GM18508 (cell line): ENCODE measurements at regions not wholly inside any gene's neighbourhood (a gene's known extent, or its start where the extent isn't known, plus 50 kb on each side); places are given as distances from the start of the nearest gene placed in this dataset.
A peak's percentile ranks its signal among the peaks of the same experiment; 100 is the strongest.

Experiments used
- ATAC-seq: cut with Tn5 transposase; IDR thresholded peaks from one replicate; pipeline ENCODE4 v1.9.1; 2021; ENCODE audit warnings: moderate number of reproducible peaks; ENCODE audit not compliant: insufficient read depth, unreplicated experiment

DNA sequence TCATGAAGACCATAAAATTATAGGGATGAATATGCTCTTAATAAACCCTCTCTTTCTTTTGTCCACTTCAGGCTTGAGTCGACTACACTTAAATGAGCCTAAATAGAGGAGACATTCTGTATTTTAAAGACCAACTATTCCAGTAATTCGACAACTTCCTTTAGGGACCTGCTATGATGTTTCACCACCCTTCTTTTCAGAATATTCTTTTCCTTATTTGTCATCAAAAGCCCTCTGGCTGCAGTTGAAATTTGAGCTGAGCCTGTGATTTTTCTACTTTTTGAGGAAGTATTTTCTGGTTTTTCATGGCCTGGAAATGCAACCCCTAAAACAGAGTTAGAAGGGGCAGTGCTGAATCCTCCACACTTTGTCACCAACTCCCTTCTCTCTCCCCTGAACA lies 287.0 kb downstream of the EPHA4 start:
- no peak for ATAC-seq

GRCh38 chr2:221286406-221286805 lies 285.7 kb downstream of the EPHA4 start:
- ATAC-seq = no peak

DNA sequence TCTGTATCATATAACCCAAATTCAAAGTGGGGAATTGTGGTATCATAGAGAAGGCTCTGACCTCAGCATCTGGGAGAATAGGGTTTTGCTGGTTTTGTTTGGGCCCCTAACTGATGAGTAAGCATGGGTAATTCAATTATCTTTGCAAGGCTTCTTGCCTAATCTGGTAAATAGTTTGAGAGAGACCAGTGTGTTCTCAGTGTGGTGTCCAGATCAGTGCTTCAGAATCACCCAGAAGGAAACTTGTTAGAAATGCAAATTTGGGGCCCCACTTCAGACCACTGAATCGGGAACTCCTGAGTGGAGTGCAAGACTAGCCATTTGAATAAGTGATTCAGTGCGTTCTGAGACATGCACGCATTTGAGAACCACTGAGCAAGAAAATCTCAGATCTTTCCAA lies 282.7 kb downstream of the EPHA4 start:
- no peak for ATAC-seq

- ATAC-seq = no peak
Measured at GRCh38 chr2:221289846-221290245, 282.3 kb downstream of the EPHA4 start.

DNA sequence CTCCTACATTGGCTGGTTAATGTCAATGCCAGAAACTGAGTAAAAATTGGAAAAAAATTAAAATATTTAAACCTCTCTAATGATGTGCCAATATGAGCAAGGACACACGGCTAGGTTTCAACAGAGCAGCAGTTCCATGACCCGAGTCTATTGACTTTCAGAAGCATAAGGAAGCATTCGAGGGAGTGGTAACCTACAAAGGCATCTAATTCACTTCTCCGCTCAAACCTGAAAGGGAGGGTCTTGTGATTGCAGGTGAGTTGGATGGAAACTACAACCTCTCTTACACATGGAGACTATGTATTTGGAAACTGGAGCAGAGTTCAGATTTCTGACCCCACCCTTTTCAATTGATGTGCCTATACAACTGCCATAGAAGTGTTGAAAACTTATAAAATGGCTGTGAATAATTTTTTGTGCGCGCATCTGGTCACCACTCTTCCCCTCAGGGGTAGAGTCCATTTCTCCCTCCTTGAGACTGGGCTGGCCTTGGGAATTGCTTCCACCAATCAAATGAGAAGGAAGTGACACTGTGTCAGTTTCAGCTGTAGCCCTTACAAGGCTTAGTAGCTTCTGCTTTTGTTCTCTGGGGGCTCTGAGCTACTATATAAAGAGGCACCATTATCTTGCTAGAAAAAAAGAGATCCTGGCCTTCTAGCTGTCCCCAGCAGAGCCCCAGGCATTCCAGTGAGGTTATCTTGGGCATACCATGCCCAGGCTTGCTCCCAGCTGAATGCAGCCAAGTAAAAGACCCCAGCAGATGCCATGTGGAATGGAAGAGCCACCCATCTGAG lies 278.0 kb downstream of the EPHA4 start:
- no peak for ATAC-seq

DNA sequence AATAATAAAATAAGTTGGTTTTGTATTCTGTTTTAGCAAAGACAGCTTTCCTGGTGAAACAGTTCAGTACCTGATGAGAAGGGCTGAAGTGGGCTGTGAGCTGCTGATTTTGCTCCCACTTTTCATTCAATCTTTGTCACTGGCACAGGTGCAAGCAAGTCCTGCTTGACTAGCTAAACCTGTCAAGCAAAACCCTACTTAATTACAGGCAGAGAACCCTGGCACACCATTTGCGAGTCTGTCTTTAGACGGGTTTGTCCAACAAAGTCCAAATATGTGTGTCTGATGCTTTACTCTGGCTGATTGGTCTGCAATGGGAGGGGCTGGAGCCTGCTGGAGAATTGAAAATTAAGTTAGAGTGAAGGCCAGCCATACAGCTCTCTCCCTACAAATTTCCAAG lies 267.2 kb downstream of the EPHA4 start:
- ATAC-seq = no peak

DNA sequence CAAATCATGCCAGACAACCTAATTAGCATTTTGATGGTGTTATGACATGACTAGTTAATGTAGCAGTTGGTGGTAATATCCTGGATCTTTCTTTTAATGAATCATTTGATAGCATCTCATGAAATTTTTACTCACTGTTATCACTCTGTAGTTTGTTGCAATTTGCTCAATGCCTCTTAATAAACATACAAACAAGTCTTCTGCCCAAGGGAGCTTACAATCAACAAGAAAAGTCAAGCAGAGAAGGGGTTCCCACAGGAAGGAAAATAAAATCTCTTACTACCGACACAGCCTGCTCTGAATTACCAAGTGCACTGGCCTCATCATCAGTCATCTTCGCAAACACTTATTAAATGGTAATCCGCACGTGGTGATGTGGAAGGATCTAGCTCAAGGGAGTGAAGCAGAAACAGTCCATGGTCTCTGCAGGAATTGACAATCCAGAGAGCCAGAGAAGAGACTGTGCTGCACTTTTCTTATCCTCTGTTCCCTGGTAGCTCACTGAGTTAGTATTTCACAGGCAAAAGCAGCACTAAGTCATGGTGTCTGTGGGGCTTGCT lies 263.5 kb downstream of the EPHA4 start:
- ATAC-seq = no peak

DNA sequence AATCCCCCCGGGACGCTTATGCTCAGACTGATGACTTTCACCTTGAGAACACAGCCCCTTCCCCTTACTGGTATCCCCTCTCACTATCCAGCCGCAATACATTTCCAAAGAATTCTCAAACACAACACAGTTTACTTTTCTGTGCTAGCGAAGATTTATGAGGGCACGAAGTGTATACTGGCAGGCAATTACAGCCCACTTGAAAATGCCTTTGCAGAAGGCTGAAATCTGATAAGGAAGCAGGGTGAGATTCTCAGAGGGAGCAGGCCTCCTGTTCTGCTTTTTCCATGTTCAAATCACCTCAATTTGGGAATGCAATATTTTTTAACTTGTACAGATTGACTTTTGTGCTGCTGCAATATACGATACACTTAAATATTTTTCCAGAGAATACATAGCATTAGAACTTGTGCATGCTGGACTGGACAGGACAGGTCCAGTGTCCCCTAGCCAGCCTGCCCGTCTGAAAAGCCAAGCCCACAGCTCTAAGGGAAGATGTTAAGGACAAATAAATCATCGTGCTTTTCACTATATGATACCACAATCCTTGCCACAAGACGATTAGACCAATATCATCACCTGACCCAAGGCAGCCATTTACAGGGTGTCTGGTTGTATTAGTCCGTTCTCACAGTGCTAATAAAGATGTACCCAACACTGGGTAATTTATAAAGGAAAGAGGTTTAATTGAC lies 262.1 kb downstream of the EPHA4 start:
- ATAC-seq = no peak

DNA sequence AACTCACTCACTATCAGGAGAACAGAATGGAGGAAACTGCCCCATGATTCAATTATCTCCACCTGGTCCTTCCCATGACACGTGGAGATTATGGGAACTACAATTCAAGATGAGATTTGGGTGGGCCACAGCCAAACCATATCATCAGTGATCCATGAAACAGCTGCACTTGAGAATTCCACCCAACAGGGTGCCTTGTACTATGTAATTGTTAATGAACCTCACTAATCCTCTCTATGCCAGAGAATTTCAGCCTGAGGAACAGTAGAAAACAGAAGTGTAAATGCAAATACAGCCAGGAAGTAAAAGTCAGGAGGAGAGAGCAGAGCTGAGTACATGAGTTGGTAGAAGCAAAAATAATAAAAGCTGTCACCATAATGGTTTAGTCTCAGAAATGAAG lies 261.4 kb downstream of the EPHA4 start:
- ATAC-seq = no peak

DNA sequence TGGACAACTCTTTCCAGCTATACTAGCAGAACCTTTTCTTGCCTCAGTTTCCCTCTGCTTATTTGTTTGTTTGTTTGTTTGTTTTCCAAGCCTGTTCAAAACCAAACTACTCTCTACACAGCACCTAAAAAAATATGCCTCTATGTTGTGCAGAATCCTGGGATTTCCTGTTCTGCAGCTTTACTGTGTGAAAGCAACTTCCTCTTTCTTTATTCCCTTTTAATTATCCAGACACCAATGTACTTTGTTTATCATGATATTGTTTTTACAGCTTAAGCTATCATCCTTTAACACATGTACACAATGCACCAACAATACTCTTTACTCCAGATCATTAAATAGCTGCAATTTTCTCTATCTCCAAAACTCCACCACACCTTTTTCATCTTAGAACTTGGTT lies 259.5 kb downstream of the EPHA4 start:
- no peak for ATAC-seq

- no peak for ATAC-seq
Measured at GRCh38 chr2:221314786-221315185, 257.3 kb downstream of the EPHA4 start.

DNA sequence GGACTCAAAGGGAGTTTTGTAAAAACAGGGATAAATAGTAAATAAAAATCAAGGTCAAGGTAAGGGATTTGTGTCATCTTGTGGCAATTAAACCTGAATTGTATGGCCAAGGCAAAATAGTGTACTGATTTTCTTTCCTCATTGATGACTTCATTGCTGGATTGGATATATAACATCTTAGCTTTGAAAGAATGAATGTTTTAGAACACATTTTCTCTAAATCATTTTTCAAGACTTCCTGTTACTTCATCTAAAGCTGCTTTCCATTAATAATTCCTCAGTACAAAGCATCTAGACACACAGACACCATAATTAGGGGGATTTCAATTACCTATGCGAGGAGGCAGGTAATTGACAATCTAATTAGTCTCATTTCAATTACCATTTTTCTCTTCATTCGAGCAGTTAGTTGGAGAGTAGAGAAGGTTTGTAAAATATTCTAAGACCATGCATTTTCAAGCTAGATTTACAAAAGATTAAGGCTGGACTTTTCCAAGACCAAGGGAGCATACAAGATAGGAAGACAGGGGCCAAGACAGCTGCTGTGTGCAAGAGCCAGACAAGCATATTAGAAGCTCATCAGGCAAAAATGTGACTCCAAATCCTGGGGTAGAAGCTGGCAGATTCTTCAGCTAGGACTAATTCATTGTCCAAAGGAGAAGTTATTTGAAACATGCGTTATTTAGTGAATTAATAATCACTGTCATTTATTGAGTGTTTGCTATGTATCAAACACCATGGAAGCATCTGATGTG lies 253.6 kb downstream of the EPHA4 start:
- ATAC-seq = no peak

GRCh38 chr2:221322741-221323140 lies 249.4 kb downstream of the EPHA4 start:
- no peak for ATAC-seq

GRCh38 chr2:221323513-221323912 lies 248.6 kb downstream of the EPHA4 start:
- no peak for ATAC-seq

DNA sequence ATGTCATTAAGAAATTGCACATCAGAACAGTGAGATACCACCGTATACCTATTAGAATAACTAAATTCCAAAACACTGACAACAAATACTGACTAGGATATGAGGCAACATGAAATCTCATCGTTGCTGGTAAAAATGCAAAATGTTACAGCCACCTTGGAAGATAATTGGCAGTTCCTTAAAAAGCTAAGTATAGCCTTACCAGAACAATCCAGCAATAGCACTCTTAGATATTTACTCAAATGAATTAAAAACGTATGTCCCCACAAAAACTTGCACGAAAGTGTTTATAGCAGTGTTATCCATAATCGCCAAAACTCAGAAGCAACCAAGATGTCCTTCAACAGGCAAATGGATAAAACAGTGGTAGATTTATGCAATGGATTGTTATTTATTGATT lies 241.7 kb downstream of the EPHA4 start:
- no peak for ATAC-seq

- no peak for ATAC-seq
Measured at GRCh38 chr2:221334481-221335218, 237.5 kb downstream of the EPHA4 start.

DNA sequence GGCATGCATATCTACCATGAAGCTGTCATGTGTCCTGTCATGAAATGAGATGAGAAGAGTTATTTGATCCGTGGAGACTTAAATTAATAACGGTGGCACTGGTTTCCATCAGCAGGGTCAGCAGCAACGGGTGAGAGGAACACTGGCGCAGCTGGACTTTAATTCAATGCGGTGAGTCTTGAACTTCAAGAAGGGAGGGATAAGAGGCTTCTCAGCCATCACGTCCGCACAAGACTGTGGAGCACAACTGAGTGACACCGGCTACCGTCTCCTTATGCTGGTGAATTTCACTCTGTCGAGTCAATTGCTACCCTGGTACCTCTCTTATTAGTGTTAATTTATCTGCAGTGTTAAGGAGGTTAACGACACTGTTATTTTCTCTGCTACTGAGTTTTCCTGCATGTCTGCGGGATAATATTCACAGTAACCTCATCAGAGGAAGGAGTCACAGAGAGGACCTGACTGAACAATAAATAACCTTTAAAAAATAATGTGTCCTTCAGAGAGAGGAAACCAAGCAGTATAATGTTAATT lies 236.8 kb downstream of the EPHA4 start:
- no peak for ATAC-seq

DNA sequence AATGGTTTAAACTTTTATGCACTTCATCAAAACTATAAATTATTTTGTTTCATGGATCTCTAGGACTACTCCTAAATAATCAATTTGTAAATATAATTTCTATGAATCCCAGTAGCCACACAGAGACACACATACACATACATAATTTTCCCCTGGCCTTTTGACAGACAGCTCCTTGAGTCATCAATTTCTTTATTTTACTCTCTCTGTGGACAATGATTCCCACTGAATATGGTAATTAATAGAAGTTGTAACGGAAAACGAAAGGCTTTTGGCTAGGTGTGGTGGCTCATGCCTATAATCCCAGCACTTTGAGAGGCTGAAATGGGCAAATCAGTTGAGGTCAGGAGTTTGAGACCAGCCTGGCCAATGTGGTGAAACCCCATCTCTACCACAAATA lies 235.1 kb downstream of the EPHA4 start:
- no peak for ATAC-seq

DNA sequence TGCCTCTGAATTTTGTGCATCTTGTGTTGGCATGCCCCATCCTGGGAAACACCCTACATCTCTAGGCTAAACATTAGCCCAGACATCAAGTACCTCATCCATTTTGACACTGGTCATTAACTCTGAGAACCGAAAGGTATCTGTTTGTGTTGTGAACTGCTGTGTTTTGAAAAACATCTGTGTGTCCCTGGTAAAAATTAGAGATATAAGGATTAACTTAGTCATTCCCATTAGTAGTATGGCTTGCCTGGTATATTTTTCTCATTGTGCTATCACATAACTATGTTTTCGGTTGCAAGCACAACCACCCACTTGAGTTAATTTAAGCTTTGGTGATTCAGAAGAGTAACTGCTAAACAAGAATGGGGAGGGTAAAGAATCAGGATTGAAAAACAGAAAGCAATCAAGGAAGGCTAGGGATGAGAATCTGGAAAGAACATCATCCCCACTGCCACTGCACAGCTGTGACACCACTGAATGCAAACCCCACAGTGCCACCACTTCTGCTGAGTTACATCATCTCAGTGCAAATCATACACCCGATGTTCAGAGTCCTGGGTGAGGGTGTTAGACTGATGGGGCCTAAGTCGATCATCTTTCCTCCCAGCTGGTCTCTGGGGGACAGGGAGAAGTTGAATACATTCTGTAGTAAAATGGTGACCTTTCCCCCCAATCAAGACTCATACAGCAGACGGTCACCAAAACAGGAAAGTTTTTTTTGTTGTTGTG lies 234.0 kb downstream of the EPHA4 start:
- peak; percentile 77 for ATAC-seq
